ENCODE measurements at regions not wholly inside any gene's neighbourhood (a gene's known extent, or its start where the extent isn't known, plus 50 kb on each side); places are given as distances from the start of the nearest gene placed in this dataset.

DNA sequence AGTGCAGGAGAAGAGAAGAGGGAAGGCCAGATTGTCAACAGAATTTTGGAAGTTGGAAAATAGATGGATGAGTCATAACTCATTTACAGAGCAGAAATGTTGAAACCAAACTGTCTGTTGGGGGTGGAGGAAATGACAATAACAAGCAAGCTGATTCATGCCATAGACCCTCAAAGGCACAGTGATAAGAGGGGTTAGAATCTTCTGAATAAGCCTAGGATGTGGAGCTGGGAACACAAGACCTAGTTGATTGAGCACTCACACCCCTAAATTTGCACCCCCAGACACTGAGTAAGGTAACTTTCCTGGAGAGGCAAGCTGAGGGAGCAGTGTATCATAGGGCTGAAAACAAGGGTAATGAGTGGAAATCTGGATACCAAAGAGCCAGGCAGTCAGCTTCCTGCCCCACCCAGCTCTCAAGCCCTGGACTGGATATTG lies 141.4 kb downstream of the SCG2 start:
- TF ChIP-seq, protein P1, sequence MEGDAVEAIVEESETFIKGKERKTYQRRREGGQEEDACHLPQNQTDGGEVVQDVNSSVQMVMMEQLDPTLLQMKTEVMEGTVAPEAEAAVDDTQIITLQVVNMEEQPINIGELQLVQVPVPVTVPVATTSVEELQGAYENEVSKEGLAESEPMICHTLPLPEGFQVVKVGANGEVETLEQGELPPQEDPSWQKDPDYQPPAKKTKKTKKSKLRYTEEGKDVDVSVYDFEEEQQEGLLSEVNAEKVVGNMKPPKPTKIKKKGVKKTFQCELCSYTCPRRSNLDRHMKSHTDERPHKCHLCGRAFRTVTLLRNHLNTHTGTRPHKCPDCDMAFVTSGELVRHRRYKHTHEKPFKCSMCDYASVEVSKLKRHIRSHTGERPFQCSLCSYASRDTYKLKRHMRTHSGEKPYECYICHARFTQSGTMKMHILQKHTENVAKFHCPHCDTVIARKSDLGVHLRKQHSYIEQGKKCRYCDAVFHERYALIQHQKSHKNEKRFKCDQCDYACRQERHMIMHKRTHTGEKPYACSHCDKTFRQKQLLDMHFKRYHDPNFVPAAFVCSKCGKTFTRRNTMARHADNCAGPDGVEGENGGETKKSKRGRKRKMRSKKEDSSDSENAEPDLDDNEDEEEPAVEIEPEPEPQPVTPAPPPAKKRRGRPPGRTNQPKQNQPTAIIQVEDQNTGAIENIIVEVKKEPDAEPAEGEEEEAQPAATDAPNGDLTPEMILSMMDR (IDR thresholded peaks at IDR 0.05): no peak
- no peak for TF ChIP-seq NR3C1 (IDR thresholded peaks at IDR 0.05)
- TF ChIP-seq SREBF2 (IDR thresholded peaks at IDR 0.05): no peak
- TF ChIP-seq POLR2A (IDR thresholded peaks at IDR 0.05; ENCODE audit: low read length): no peak
- TF ChIP-seq CHD4 (IDR thresholded peaks at IDR 0.05; ENCODE audit: borderline replicate concordance): no peak
- no peak for TF ChIP-seq KDM1A (IDR thresholded peaks at IDR 0.05; ENCODE audit: low read depth)
- TF ChIP-seq MAFK (IDR thresholded peaks at IDR 0.05; ENCODE audit: partially characterized antibody): no peak
- TF ChIP-seq EP300 (IDR thresholded peaks at IDR 0.05): no peak
- no peak for TF ChIP-seq CHD2 (IDR thresholded peaks at IDR 0.05; ENCODE audit: low read length, partially characterized antibody)
- no peak for TF ChIP-seq PHF8 (IDR thresholded peaks at IDR 0.05; ENCODE audit: borderline replicate concordance, low read depth)
- no peak for TF ChIP-seq ZSCAN20 (CRISPR knock-in tag; IDR thresholded peaks at IDR 0.05)
- TF ChIP-seq ZFP36 (IDR thresholded peaks at IDR 0.05; ENCODE audit: borderline replicate concordance, partially characterized antibody): no peak
- TF ChIP-seq REST (IDR thresholded peaks at IDR 0.05): no peak

Data from A549 (cell line).